GM12873 (cell line): ENCODE measurements at regions not wholly inside any gene's neighbourhood (a gene's known extent, or its start where the extent isn't known, plus 50 kb on each side); places are given as distances from the start of the nearest gene placed in this dataset.

ENCODE experiments used
- TF ChIP-seq, protein P1 (sequence below): IDR thresholded peaks from 2 replicates; pipeline ENCODE4 v1.5.1; 2012; ENCODE audit warnings: low read depth, mild to moderate bottlenecking, moderate library complexity, low read length, control low read depth; ENCODE audit not compliant: insufficient read depth; ENCODE audit errors: missing control alignments

DNA sequence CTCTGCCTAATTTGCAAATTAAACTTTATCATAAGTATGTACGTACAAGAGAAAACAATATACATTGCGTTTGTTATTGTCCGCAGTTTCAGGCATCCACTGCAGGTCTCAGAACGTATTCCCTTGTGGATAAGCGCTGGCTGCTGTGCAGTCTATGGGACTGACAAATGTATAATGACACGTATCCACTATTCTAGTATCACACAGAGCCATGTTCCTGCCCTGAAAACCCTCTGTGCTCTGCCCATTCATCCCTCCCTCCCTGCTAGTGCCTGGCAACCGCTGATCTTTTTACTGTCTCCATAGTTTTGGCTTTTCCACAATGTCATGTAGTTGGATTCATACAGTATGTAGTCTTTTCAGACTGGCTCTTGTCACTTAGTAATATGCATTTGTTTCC is 179.4 kb downstream of the MAF start:
- TF ChIP-seq, protein P1, sequence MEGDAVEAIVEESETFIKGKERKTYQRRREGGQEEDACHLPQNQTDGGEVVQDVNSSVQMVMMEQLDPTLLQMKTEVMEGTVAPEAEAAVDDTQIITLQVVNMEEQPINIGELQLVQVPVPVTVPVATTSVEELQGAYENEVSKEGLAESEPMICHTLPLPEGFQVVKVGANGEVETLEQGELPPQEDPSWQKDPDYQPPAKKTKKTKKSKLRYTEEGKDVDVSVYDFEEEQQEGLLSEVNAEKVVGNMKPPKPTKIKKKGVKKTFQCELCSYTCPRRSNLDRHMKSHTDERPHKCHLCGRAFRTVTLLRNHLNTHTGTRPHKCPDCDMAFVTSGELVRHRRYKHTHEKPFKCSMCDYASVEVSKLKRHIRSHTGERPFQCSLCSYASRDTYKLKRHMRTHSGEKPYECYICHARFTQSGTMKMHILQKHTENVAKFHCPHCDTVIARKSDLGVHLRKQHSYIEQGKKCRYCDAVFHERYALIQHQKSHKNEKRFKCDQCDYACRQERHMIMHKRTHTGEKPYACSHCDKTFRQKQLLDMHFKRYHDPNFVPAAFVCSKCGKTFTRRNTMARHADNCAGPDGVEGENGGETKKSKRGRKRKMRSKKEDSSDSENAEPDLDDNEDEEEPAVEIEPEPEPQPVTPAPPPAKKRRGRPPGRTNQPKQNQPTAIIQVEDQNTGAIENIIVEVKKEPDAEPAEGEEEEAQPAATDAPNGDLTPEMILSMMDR = no peak

DNA sequence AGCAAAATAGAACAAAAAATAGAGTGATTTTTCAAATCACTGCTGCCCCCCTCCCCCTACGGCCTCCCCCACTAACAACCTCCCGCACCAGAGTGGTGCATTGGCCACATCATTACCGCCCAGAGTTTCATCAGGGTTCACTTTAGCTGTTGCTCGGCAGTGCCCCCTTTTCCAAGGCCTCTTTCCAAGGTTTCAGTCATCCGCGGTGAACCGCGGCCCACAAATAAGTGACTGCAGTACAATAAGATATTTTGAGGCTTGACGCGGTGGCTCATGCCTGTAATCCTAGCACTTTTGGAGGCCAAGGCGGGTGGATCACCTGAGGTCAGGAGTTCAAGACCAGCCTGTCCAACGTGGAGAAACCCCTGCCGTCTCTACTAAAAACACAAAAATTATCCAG is 180.0 kb downstream of the MAF start:
- TF ChIP-seq, protein P1 = no peak

DNA sequence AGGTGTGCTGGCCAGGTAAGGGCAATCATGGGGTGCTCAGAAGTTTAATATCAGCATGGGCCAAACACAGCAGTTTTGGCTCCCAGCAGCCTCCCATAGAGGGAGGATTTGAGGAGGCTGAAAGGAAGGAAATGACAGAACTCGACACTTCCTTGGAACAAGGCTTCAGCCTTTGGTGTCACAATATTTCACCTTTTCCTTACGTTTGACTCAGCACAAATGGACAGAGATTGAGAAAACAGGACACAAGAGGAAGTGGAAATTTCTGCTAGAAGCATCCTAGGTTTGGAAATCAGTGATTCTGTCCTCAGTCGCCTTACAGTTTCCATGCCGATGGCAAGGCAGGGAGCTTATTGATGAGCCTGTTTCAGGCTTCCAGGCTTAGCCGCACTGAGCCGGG is 181.4 kb downstream of the MAF start:
- TF ChIP-seq, protein P1 = no peak

DNA sequence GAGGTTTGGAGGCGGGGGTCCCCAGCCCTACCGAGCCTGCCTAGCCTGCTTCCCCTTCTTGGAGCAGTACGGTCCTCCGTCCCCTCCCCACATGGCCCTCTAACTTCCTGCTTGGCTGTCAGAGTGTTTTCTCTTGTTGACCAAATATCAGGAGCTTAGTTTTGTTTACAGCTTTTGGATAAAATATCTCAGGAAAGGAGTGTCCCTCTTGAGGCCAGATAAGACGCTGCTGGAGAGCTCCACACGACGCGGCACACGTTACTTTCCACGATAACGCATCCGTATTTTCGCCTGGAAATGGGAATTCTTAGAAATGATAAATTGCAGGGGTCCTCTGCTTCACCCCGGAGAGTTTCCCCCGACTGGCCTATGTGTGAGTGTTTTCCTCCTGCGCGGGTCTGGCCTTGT is 182.9 kb downstream of the MAF start:
- TF ChIP-seq, protein P1 = no peak

DNA sequence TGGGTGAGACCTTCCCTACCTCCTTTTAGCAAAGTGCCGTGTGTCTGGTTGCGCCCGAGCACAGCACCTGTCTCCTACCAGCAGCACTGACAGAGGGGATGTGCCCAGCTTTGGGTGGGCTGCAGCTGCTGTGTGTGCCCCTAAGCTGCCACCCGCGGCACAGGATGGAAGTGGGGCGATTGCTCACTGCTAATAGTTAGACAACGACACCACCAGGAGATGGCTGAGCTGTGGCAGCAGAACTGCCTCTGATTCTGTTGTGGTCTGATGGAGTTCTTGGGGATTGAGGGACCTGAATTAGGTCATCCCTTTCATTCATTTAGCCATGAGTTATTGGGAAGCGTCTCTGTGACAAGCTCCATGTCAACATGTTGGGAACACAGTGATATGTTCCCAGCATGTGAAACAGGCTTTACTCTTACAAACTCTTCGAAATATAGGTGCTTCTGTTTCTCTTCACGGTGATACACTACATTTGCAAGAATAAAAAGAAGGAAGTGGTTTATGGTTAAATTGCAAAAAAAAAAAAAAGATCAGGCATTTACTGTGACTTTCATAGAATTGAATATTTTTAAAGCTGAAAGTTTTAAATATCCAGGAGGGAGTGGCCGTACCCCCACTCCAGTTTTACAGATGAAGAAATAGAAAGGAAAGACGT is 184.4 kb downstream of the MAF start:
- TF ChIP-seq, protein P1 = no peak

DNA sequence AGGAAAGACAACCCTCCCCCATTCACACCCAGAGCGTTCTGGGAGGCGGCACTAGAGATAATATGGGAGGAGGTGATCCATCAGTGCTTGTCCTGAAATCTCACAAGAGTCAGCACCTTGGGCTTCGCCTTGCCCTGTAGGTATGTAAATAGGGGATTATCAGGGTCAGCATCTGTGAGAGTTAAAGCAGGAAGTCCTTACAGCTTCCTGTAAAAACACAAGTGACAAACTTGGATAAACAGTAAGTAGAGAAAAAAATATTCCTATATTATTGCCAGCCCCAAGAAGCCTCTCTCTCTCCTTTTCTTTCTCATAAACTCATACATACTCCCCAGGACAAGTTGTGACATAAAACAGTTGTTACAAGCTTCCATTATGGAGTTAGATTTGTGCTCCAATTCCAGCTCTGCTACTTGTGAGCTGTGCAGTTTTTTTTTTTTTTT is 187.7 kb downstream of the MAF start:
- TF ChIP-seq, protein P1 = no peak

DNA sequence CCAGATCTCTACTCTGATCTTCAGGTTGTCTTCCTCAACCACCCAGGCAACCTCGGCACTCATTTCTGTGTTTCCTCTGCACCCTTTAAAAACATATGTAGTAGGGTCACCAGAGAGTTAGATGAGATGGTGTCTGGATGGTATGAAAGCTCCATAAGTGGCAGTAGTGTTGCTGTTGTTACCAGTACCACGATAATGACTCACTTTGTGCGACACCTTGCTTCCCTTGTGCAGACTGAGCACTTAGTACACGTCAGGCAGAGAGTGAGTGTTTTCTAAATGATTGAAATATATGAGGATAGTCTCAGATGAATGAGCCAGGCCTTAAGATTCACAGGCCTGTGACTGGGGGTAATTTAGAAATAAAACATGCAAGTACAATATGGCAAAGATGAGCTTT is 188.7 kb downstream of the MAF start:
- TF ChIP-seq, protein P1 = no peak
